Osteocyte (in vitro differentiated cells): ENCODE measurements at regions not wholly inside any gene's neighbourhood (a gene's known extent, or its start where the extent isn't known, plus 50 kb on each side); places are given as distances from the start of the nearest gene placed in this dataset.
"Not testable (repeated sequence)": the region's sequence is repeated elsewhere in the genome, so short reads cannot be mapped to it uniquely, and the experiment has no call there.

Experiments
- DNase-seq: peaks from one replicate; pipeline ENCODE4 v3.0.0; 2021; ENCODE audit warnings: mixed read lengths; ENCODE audit not compliant: unreplicated experiment; ENCODE audit errors: extremely low spot score
- H3K27ac Mint-ChIP-seq: one replicate; pipeline ENCODE4 v1.8.0; 2021; ENCODE audit warnings: mild to moderate bottlenecking, mixed read lengths; ENCODE audit not compliant: unreplicated experiment
- H3K27me3 Mint-ChIP-seq: one replicate; pipeline ENCODE4 v1.8.0; 2021; ENCODE audit warnings: mixed read lengths; ENCODE audit not compliant: unreplicated experiment
- H3K36me3 Mint-ChIP-seq: one replicate; pipeline ENCODE4 v1.8.0; 2021; ENCODE audit warnings: mixed read lengths; ENCODE audit not compliant: unreplicated experiment
- H3K4me1 Mint-ChIP-seq: one replicate; pipeline ENCODE4 v1.8.0; 2021; ENCODE audit warnings: mixed read lengths; ENCODE audit not compliant: unreplicated experiment
- H3K4me3 Mint-ChIP-seq: one replicate; pipeline ENCODE4 v1.8.0; 2021; ENCODE audit warnings: mild to moderate bottlenecking, moderate library complexity, mixed read lengths; ENCODE audit not compliant: unreplicated experiment
- H3K9me3 Mint-ChIP-seq: one replicate; pipeline ENCODE4 v1.8.0; 2021; ENCODE audit warnings: mixed read lengths; ENCODE audit not compliant: unreplicated experiment

DNA sequence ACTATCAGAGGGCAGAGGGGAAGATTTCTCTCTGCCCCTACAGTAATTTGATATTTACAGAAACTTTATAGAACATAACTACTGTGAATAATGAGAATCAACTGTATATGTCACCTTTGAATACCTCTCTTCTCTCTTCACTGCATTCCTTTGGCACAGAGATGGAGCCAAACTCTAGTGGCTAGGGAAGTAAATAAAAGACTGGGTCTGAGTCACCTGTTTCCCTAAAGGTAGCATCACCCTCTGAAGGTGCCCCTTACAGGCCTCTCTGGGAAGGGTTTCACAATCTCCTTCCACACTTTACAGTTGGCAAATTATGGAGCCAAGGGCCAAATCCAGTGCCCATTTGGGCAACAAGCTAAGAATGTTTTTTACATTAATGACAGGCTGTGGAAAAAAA, 81.0 kb upstream of the ZNF658 start:
- H3K36me3 Mint-ChIP-seq, H3K27me3 Mint-ChIP-seq, H3K4me1 Mint-ChIP-seq, H3K4me3 Mint-ChIP-seq, H3K27ac Mint-ChIP-seq, H3K9me3 Mint-ChIP-seq, DNase-seq: not testable (repeated sequence)

DNA sequence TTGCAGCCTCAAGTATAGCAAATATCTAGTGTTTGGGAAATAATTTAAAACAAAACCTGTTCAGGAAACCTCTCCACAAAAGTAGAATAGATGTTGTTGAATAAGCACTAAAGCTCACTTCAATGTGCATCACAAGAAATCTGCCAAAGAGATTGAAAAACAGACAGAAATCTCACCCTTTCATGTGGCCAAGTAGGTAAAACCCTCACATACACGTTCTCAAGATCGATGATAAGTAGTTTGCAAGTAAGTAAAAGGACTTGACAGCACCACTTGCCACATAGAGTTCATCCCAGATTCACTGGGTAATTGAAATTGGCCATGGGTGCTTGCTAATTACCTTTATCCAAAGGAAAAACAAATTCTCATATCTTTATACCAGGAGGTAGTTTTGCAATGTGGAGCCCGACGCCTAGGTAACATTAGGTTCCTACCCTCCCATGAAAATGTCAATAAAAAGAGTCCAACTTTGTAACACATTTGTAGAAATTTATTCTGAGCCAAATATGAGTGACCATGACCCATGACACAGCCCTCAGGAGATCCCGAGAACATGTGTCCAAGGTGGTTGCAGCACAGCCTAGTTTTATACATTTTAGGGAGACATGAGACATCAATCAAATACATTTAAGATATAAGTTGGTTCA, 80.4 kb upstream of the ZNF658 start:
- not testable (repeated sequence) for H3K9me3 Mint-ChIP-seq, H3K27ac Mint-ChIP-seq, H3K36me3 Mint-ChIP-seq, DNase-seq, H3K4me1 Mint-ChIP-seq, H3K4me3 Mint-ChIP-seq, H3K27me3 Mint-ChIP-seq

DNA sequence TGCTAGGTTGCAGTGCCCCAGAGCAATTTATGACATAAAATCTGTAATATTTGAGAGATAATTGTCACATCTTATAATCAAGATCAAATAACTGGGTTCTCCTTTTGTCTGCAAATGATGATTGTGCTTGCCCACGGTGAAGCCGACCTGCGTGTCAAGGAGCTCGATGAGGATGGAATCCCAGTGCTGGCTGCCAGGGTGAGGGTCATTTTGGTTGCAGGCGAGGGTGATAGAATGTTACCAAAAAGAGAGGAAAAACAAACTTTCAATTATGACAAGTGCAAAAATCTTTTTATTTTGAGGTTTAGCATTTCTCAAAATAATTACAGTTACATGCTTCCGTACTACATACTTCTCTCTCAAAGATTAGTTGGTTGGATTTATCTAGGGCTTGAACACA, 76.4 kb upstream of the ZNF658 start:
- not testable (repeated sequence) for H3K27me3 Mint-ChIP-seq, H3K4me1 Mint-ChIP-seq, H3K36me3 Mint-ChIP-seq, H3K27ac Mint-ChIP-seq, DNase-seq, H3K4me3 Mint-ChIP-seq, H3K9me3 Mint-ChIP-seq

DNA sequence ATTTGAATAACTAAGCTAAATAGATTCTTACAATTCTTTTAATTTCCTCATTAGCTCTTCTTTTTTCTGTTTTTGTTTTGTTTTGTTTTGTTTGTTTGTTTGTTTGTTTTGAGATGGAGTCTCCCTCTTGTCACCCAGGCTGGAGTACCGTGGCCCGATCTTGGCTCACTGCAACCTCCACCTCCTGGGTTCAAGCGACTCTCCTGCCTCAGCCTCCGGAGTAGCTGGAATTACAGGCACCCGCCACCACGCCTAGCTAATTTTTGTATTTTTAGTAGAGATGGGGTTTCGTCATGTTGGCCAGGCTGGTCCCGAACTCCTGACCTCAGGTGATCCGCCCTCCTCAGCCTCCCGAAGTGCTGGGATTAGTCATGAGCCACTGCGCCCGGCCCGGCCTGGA, 70.7 kb upstream of the ZNF658 start:
- DNase-seq, H3K27me3 Mint-ChIP-seq, H3K4me3 Mint-ChIP-seq, H3K36me3 Mint-ChIP-seq, H3K27ac Mint-ChIP-seq, H3K9me3 Mint-ChIP-seq, H3K4me1 Mint-ChIP-seq: not testable (repeated sequence)

DNA sequence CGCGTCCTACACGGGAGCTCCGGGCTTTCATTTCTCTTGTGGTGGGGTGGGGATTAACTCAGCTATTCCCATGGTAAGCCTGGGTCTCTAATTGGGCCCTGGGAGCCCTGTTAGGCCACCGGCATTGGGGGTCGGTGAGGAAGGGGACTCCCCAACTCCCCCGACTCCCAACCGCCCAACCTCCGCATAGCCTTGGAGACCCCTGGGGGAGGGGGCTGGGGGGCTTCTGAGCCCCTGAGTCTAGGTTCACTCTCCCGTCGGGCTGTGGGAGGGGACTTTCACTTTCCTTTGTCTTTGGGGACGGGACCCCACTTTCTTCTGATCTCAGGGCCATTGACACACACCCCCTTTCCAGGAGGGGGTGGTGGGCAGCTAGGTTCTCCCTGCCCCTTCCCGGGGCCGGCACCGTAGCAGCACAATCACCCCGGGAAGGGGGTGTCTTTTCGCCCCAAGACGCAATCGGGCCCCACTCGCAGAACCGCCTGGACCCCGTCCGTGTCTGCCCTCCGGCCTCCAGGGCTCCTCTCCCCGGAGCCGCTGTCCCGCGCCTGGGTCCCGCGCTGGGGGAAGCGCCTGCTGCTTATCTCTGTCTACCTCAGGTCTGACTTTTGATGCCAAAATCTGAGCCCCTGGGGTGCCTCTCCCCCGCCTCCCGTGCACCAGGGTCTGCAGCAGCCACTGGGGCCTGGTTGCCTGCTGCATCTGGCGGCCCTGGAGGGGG, 69.6 kb upstream of the ZNF658 start:
- not testable (repeated sequence) for H3K4me3 Mint-ChIP-seq, DNase-seq, H3K27me3 Mint-ChIP-seq, H3K4me1 Mint-ChIP-seq, H3K36me3 Mint-ChIP-seq, H3K27ac Mint-ChIP-seq, H3K9me3 Mint-ChIP-seq

DNA sequence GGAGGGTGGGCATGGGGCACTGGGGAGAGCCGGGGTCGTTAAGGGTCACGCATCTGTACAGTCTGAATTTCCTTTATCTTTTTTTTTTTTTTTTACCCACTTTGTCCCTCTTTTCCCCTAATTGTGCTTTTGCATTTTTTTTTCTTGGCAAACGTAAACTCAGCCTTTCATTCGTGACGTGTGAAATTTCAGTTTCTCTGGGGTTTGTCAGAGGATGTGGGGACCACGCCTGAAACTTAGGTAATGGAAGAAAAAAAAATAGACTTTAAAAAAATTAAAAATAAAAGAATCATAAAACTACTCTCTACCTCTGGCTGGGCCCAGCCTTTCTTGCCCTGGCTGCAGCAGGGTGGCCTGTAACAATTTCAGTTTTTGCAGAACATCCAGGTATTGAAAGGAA, 68.3 kb upstream of the ZNF658 start:
- H3K9me3 Mint-ChIP-seq, H3K4me1 Mint-ChIP-seq: not testable (repeated sequence)

DNA sequence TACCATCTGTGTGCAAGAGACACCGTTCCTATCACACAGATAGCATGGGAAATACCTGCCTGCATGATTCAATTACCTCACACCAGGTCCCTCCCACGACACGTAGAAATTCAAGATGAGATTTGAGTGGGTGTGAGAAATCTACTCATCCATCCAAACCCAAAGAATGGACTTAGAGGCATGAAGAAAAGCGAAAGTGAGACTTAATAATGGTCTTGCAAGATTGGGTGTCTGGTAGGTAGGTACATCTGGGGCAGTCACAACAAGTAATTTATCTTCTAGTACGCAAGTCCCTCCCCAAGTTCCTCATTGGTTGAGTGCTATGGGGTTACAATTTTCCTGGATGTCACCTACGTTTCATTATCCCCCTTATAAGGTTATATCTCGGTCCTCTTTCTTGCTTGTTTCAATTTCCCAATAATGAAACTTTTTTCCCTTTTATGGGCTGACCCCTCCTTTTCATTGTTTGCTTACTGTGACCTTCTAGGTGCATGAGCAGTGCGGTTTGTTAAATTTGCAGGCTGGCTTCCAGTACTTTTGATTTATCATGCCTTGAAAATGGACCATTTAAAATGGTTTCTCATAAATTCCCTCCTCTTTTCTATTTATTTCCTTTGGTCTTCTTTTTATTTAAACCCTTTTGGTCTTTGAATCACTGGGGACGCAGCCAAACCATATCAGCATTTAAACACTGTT, 63.1 kb upstream of the ZNF658 start:
- not testable (repeated sequence) for DNase-seq, H3K4me1 Mint-ChIP-seq, H3K36me3 Mint-ChIP-seq, H3K27me3 Mint-ChIP-seq, H3K9me3 Mint-ChIP-seq, H3K4me3 Mint-ChIP-seq, H3K27ac Mint-ChIP-seq

More for the DNA sequence above, 68.3 kb upstream of the ZNF658 start:
- H3K27ac Mint-ChIP-seq, H3K4me3 Mint-ChIP-seq, H3K27me3 Mint-ChIP-seq, DNase-seq, H3K36me3 Mint-ChIP-seq: not testable (repeated sequence)
